ENCODE measurements at regions not wholly inside any gene's neighbourhood (a gene's known extent, or its start where the extent isn't known, plus 50 kb on each side); places are given as distances from the start of the nearest gene placed in this dataset.

GRCh38 chr15:94674296-94674695, 442.9 kb downstream of the MCTP2 start:
- no peaks in the 10 kb centered on the region for H3K36me3 Mint-ChIP-seq (ENCODE audit: insufficient read depth, unreplicated experiment)

GRCh38 chr15:94677202-94677790, 445.9 kb downstream of the MCTP2 start:
- no TSS peak for BruUV-seq (replicated peaks)
- TF ChIP-seq CTCF (IDR thresholded peaks at IDR 0.05; ENCODE audit: unreplicated experiment), result no peak
- H3K27ac Mint-ChIP-seq (ENCODE audit: unreplicated experiment), result no peak overlapping the region
- CTCF ChIA-PET, result no interaction called here
- no peak overlapping the region for H3K4me3 Mint-ChIP-seq (ENCODE audit: low read depth, unreplicated experiment)
- peaks cover 18% of the 10 kb centered on the region for H3K9me3 Mint-ChIP-seq (ENCODE audit: low read depth, unreplicated experiment)
- no peaks in the 10 kb centered on the region for H3K27me3 Mint-ChIP-seq (ENCODE audit: unreplicated experiment)
- H3K36me3 Mint-ChIP-seq (ENCODE audit: insufficient read depth, unreplicated experiment), result no peaks in the 10 kb centered on the region
- H3K4me1 Mint-ChIP-seq (ENCODE audit: low read depth, unreplicated experiment), result no peaks in the 10 kb centered on the region
- DNase-seq, result no peak
- intact Hi-C loops (cut with micrococcal nuclease; ENCODE audit: unreplicated experiment), result loop anchor here (10.0 kb wide), 1 partner anchor 512 kb away; no protein-coding TSS in a partner anchor

More at GRCh38 chr15:94674296-94674695, 442.9 kb downstream of the MCTP2 start:
- H3K27ac Mint-ChIP-seq (ENCODE audit: unreplicated experiment), result no peak overlapping the region
- H3K27me3 Mint-ChIP-seq (ENCODE audit: unreplicated experiment), result no peaks in the 10 kb centered on the region
- TF ChIP-seq CTCF (IDR thresholded peaks at IDR 0.05; ENCODE audit: unreplicated experiment), result no peak
- BruUV-seq (replicated peaks), result no TSS peak
- H3K9me3 Mint-ChIP-seq (ENCODE audit: low read depth, unreplicated experiment), result peaks cover 15% of the 10 kb centered on the region
- no peak overlapping the region for H3K4me3 Mint-ChIP-seq (ENCODE audit: low read depth, unreplicated experiment)
- CTCF ChIA-PET, result interaction anchor here (0.6 to 1.6 kb wide), 2 partner anchors 9 to 250 kb away, joined by 3 to 5 read pairs; no protein-coding TSS in a partner anchor
- DNase-seq, result no peak
- intact Hi-C loops (cut with micrococcal nuclease; ENCODE audit: unreplicated experiment), result loop anchor here (5.0 to 10.0 kb wide), 2 partner anchors 509 to 1908 kb away; no protein-coding TSS in a partner anchor
- no peaks in the 10 kb centered on the region for H3K4me1 Mint-ChIP-seq (ENCODE audit: low read depth, unreplicated experiment)

- H3K27me3 Mint-ChIP-seq (ENCODE audit: unreplicated experiment), result no peaks in the 10 kb centered on the region
- H3K4me3 Mint-ChIP-seq (ENCODE audit: low read depth, unreplicated experiment), result no peak overlapping the region
- no peaks in the 10 kb centered on the region for H3K36me3 Mint-ChIP-seq (ENCODE audit: insufficient read depth, unreplicated experiment)
- DNase-seq, result no peak
- TF ChIP-seq CTCF (IDR thresholded peaks at IDR 0.05; ENCODE audit: unreplicated experiment), result no peak
- intact Hi-C loops (cut with micrococcal nuclease; ENCODE audit: unreplicated experiment), result no loop called here
- CTCF ChIA-PET, result no interaction called here
- BruUV-seq (replicated peaks), result no TSS peak
- H3K4me1 Mint-ChIP-seq (ENCODE audit: low read depth, unreplicated experiment), result no peaks in the 10 kb centered on the region
- no peak overlapping the region for H3K27ac Mint-ChIP-seq (ENCODE audit: unreplicated experiment)
- H3K9me3 Mint-ChIP-seq (ENCODE audit: low read depth, unreplicated experiment), result peaks cover 15% of the 10 kb centered on the region
Measured at GRCh38 chr15:94682171-94682570, 450.8 kb downstream of the MCTP2 start.

GRCh38 chr15:94683902-94684301, 452.5 kb downstream of the MCTP2 start:
- CTCF ChIA-PET, result no interaction called here
- H3K36me3 Mint-ChIP-seq (ENCODE audit: insufficient read depth, unreplicated experiment), result no peaks in the 10 kb centered on the region
- no peak for DNase-seq
- no peak overlapping the region for H3K27ac Mint-ChIP-seq (ENCODE audit: unreplicated experiment)
- TF ChIP-seq CTCF (IDR thresholded peaks at IDR 0.05; ENCODE audit: unreplicated experiment), result no peak
- no peaks in the 10 kb centered on the region for H3K4me1 Mint-ChIP-seq (ENCODE audit: low read depth, unreplicated experiment)
- H3K4me3 Mint-ChIP-seq (ENCODE audit: low read depth, unreplicated experiment), result no peak overlapping the region
- no peaks in the 10 kb centered on the region for H3K27me3 Mint-ChIP-seq (ENCODE audit: unreplicated experiment)
- peaks cover 13% of the 10 kb centered on the region for H3K9me3 Mint-ChIP-seq (ENCODE audit: low read depth, unreplicated experiment)
- intact Hi-C loops (cut with micrococcal nuclease; ENCODE audit: unreplicated experiment), result no loop called here
- no TSS peak for BruUV-seq (replicated peaks)

Data from Calu3 (cell line).